Large intestine (tissue), 3 donors: ENCODE measurements at regions not wholly inside any gene's neighbourhood (a gene's known extent, or its start where the extent isn't known, plus 50 kb on each side); places are given as distances from the start of the nearest gene placed in this dataset.
A peak's percentile ranks its signal among the peaks of the same experiment; 100 is the strongest.

ENCODE experiments used
- DNase-seq, 2 donors: peaks; one replicate each; pipeline versions ENCODE4 v3.0.0 to v3.0.0-alpha.2; 2013
- H3K27ac ChIP-seq: one replicate; pipeline ENCODE4 v1.5.1; 2013; ENCODE audit warnings: low read length
- H3K27me3 ChIP-seq: 2 replicates; pipeline ENCODE4 v1.6.1; 2013; ENCODE audit warnings: low read length; ENCODE audit not compliant: control insufficient read depth, insufficient read depth
- H3K36me3 ChIP-seq: 2 replicates; pipeline ENCODE4 v1.6.1; 2013; ENCODE audit warnings: low read length; ENCODE audit not compliant: control insufficient read depth, insufficient read depth
- H3K4me1 ChIP-seq: one replicate; pipeline ENCODE4 v1.6.1; 2013; ENCODE audit warnings: low read length; ENCODE audit not compliant: control insufficient read depth, insufficient read depth
- H3K4me3 ChIP-seq: one replicate; pipeline ENCODE4 v1.5.1; 2013; ENCODE audit warnings: low read length
- H3K9me3 ChIP-seq: one replicate; pipeline ENCODE4 v1.6.1; 2013; ENCODE audit warnings: mild to moderate bottlenecking, low read depth, low read length, moderate library complexity; ENCODE audit not compliant: control insufficient read depth
- WGBS: methylation state at CpG from one replicate; pipeline ENCODE4 v1.1.5; 2013; ENCODE audit warnings: low lambda C conversion rate; ENCODE audit not compliant: insufficient coverage; 5-methylcytosine and 5-hydroxymethylcytosine counted together

GRCh38 chr7:340979-341694 is 51.2 kb downstream of the FOXL3 start:
- Histone ChIP-seq H3K4me3 (no peak overlapping the region), H3K27ac (peak overlapping the region; percentile 93), H3K27me3 (no peaks in the 10 kb centered on the region), H3K4me1 (peaks cover 78% of the 10 kb centered on the region), H3K9me3 (peaks cover 15% of the 10 kb centered on the region), H3K36me3 (no peaks in the 10 kb centered on the region)
- no CpG with 5 or more reads among the region's 30 CpGs for WGBS
- DNase-seq, result no peak

GRCh38 chr7:341841-342638 is 52.1 kb downstream of the FOXL3 start:
- WGBS, result no CpG with 5 or more reads among the region's 27 CpGs
- H3K27ac ChIP-seq, result peak overlapping the region; percentile 93
- no peaks in the 10 kb centered on the region for H3K36me3 ChIP-seq
- peak; percentile 89 to 95 for DNase-seq
- no peak overlapping the region for H3K4me3 ChIP-seq
- H3K4me1 ChIP-seq, result peaks cover 76% of the 10 kb centered on the region
- no peaks in the 10 kb centered on the region for H3K27me3 ChIP-seq
- H3K9me3 ChIP-seq, result peaks cover 21% of the 10 kb centered on the region

GRCh38 chr7:342681-343216 is 52.8 kb downstream of the FOXL3 start:
- no peak for DNase-seq
- WGBS, result no CpG with 5 or more reads among the region's 10 CpGs

DNA sequence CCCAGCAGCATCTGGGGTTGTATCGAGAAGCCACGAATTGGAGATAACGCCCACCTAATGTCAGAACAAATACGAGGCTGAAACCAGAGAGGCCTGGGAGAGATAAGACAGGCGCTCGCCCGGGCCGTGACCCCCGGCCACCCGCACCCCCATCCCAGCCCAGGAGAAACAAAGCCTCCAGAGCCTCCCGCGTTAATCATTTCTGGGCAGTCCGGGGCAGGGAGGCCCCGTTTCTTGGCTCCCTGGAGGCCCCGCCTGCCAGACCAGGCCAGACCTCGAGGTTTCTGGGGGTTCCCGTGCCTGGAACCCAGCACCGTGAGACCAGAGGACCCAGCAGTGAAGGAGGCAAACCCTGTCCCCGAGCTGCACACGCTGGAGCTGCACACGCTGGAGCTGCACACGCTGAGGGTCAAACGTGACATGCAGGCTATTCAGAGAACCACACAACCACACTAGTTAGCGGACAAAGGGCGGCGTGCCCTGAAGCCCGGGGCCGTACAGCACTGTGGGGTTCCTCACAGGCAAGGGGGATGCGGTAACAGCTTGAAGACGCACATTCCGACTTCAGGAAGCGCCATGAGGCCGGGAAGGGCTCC is 53.4 kb downstream of the FOXL3 start:
- H3K27ac ChIP-seq, result peak overlapping the region; percentile 93
- H3K4me1 ChIP-seq, result peaks cover 63% of the 10 kb centered on the region
- peaks cover 24% of the 10 kb centered on the region for H3K9me3 ChIP-seq
- no CpG with 5 or more reads among the region's 33 CpGs for WGBS
- peak; percentile 64 to 89 for DNase-seq
- H3K27me3 ChIP-seq, result no peaks in the 10 kb centered on the region
- no peaks in the 10 kb centered on the region for H3K36me3 ChIP-seq
- no peak overlapping the region for H3K4me3 ChIP-seq

More at GRCh38 chr7:342681-343216, 52.8 kb downstream of the FOXL3 start:
- no peaks in the 10 kb centered on the region for H3K27me3 ChIP-seq
- no peaks in the 10 kb centered on the region for H3K36me3 ChIP-seq
- peaks cover 21% of the 10 kb centered on the region for H3K9me3 ChIP-seq
- peak overlapping the region; percentile 93 for H3K27ac ChIP-seq
- no peak overlapping the region for H3K4me3 ChIP-seq
- peaks cover 69% of the 10 kb centered on the region for H3K4me1 ChIP-seq

GRCh38 chr7:343864-344607 is 54.1 kb downstream of the FOXL3 start:
- Histone ChIP-seq H3K27me3 (no peaks in the 10 kb centered on the region), H3K4me1 (peaks cover 56% of the 10 kb centered on the region), H3K27ac (peak overlapping the region; percentile 93), H3K36me3 (no peaks in the 10 kb centered on the region), H3K9me3 (peaks cover 24% of the 10 kb centered on the region), H3K4me3 (no peak overlapping the region)
- DNase-seq, result no peak
- no CpG with 5 or more reads among the region's 25 CpGs for WGBS

GRCh38 chr7:344608-344994 is 54.6 kb downstream of the FOXL3 start:
- 100% methylated on average over 7 of the region's 15 CpGs for WGBS
- no peaks in the 10 kb centered on the region for H3K27me3 ChIP-seq
- no peaks in the 10 kb centered on the region for H3K36me3 ChIP-seq
- no peak overlapping the region for H3K4me3 ChIP-seq
- H3K9me3 ChIP-seq, result peaks cover 27% of the 10 kb centered on the region
- peaks cover 50% of the 10 kb centered on the region for H3K4me1 ChIP-seq
- no peak overlapping the region for H3K27ac ChIP-seq
- no peak for DNase-seq

DNA sequence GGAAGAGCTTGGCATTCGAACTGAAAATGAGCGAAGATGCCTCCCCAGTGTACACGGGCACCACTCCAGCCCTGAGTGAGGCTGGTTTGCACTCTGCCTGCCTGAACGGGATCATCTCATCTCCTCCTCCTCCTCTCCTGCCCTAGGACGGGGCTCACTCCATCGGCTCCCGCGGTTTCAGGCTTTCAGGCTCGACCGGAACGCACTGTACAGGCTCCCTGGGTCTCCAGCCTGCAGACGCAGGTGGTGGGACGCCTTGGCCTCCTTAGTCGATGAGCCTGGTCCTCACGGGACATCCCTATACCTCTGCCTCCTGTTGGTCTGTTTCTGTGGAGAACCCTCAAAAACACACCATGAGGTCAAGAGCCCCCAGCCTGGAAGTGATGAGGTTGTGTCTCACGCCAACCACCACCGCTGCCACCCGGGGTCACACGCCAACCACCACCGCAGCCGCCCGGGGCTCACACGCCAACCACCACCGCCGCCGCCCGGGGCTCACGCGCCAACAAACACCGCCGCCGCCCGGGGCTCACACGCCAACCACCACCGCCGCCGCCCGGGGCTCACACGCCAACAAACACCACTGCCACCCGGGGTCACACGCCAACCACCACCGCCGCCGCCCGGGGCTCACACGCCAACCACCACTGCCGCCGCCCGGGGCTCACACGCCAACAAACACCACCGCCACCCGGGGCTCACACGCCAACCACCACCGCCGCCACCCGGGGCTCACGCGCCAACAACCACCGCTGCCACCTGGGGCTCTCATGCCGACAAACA is 56.3 kb downstream of the FOXL3 start:
- DNase-seq, result no peak
- WGBS, result 100% methylated on average over 1 of the region's 60 CpGs

GRCh38 chr7:347001-347590 is 57.1 kb downstream of the FOXL3 start:
- DNase-seq, result no peak
- Histone ChIP-seq H3K27me3 (no peaks in the 10 kb centered on the region), H3K36me3 (no peaks in the 10 kb centered on the region), H3K4me1 (peaks cover 25% of the 10 kb centered on the region), H3K27ac (no peak overlapping the region), H3K4me3 (no peak overlapping the region), H3K9me3 (peaks cover 38% of the 10 kb centered on the region)
- 82% methylated on average over 4 of the region's 20 CpGs for WGBS

More for the DNA sequence above, 56.3 kb downstream of the FOXL3 start:
- H3K9me3 ChIP-seq, result peaks cover 35% of the 10 kb centered on the region
- no peak overlapping the region for H3K27ac ChIP-seq
- no peak overlapping the region for H3K4me3 ChIP-seq
- H3K4me1 ChIP-seq, result peaks cover 33% of the 10 kb centered on the region
- H3K27me3 ChIP-seq, result no peaks in the 10 kb centered on the region
- no peaks in the 10 kb centered on the region for H3K36me3 ChIP-seq
